ENCODE measurements at regions not wholly inside any gene's neighbourhood (a gene's known extent, or its start where the extent isn't known, plus 50 kb on each side); places are given as distances from the start of the nearest gene placed in this dataset.

GRCh38 chr6:153563001-153563400 is 431.9 kb upstream of the RGS17 start:
- H3K36me3 ChIP-seq: no peaks in the 10 kb centered on the region

GRCh38 chr6:153553627-153554026 is 422.5 kb upstream of the RGS17 start:
- Histone ChIP-seq H3K4me3 (ENCODE audit: low read depth, low read length) (no peak overlapping the region), H3K36me3 (no peaks in the 10 kb centered on the region), H3K9me3 (ENCODE audit: severe bottlenecking) (no peaks in the 10 kb centered on the region), H3K27ac (no peak overlapping the region), H3K27me3 (ENCODE audit: insufficient read depth, low read depth, severe bottlenecking) (no peaks in the 10 kb centered on the region)
- peak; percentile 23 for DNase-seq
- TF ChIP-seq CTCF (IDR thresholded peaks at IDR 0.05; ENCODE audit: low read depth, low read length): peak; percentile 65

More at GRCh38 chr6:153563001-153563400, 431.9 kb upstream of the RGS17 start:
- no peak for TF ChIP-seq CTCF (IDR thresholded peaks at IDR 0.05; ENCODE audit: low read depth, low read length)
- H3K9me3 ChIP-seq (ENCODE audit: severe bottlenecking): no peaks in the 10 kb centered on the region
- H3K27me3 ChIP-seq (ENCODE audit: insufficient read depth, low read depth, severe bottlenecking): no peaks in the 10 kb centered on the region
- no peak for DNase-seq
- H3K4me3 ChIP-seq (ENCODE audit: low read depth, low read length): no peak overlapping the region
- no peak overlapping the region for H3K27ac ChIP-seq

- no peak for DNase-seq
- no peak for TF ChIP-seq CTCF (IDR thresholded peaks at IDR 0.05; ENCODE audit: low read depth, low read length)
- no peaks in the 10 kb centered on the region for H3K9me3 ChIP-seq (ENCODE audit: severe bottlenecking)
These were observed 408.5 kb upstream of the RGS17 start for GRCh38 chr6:153539602-153540001.

GRCh38 chr6:153538491-153538890 is 407.4 kb upstream of the RGS17 start:
- no peak overlapping the region for H3K4me3 ChIP-seq (ENCODE audit: low read depth, low read length)
- DNase-seq: no peak
- no peaks in the 10 kb centered on the region for H3K27me3 ChIP-seq (ENCODE audit: insufficient read depth, low read depth, severe bottlenecking)
- H3K9me3 ChIP-seq (ENCODE audit: severe bottlenecking): no peaks in the 10 kb centered on the region
- TF ChIP-seq CTCF (IDR thresholded peaks at IDR 0.05; ENCODE audit: low read depth, low read length): no peak
- no peaks in the 10 kb centered on the region for H3K36me3 ChIP-seq
- H3K27ac ChIP-seq: no peak overlapping the region

More at GRCh38 chr6:153539602-153540001, 408.5 kb upstream of the RGS17 start:
- H3K36me3 ChIP-seq: no peaks in the 10 kb centered on the region
- H3K4me3 ChIP-seq (ENCODE audit: low read depth, low read length): no peak overlapping the region
- H3K27ac ChIP-seq: no peak overlapping the region
- H3K27me3 ChIP-seq (ENCODE audit: insufficient read depth, low read depth, severe bottlenecking): no peaks in the 10 kb centered on the region

- Histone ChIP-seq H3K36me3 (no peaks in the 10 kb centered on the region), H3K27me3 (ENCODE audit: insufficient read depth, low read depth, severe bottlenecking) (no peaks in the 10 kb centered on the region), H3K9me3 (ENCODE audit: severe bottlenecking) (no peaks in the 10 kb centered on the region), H3K27ac (no peak overlapping the region), H3K4me3 (ENCODE audit: low read depth, low read length) (no peak overlapping the region)
- DNase-seq: no peak
- TF ChIP-seq CTCF (IDR thresholded peaks at IDR 0.05; ENCODE audit: low read depth, low read length): no peak
These were observed 406.3 kb upstream of the RGS17 start for GRCh38 chr6:153537422-153537821.

GRCh38 chr6:153526479-153526878 is 395.4 kb upstream of the RGS17 start:
- Histone ChIP-seq H3K27ac (no peak overlapping the region), H3K4me3 (ENCODE audit: low read depth, low read length) (no peak overlapping the region), H3K27me3 (ENCODE audit: insufficient read depth, low read depth, severe bottlenecking) (no peaks in the 10 kb centered on the region), H3K9me3 (ENCODE audit: severe bottlenecking) (no peaks in the 10 kb centered on the region), H3K36me3 (no peaks in the 10 kb centered on the region)
- DNase-seq: no peak
- TF ChIP-seq CTCF (IDR thresholded peaks at IDR 0.05; ENCODE audit: low read depth, low read length): no peak
